Lower leg skin (tissue), 4 donors: ENCODE measurements at regions not wholly inside any gene's neighbourhood (a gene's known extent, or its start where the extent isn't known, plus 50 kb on each side); places are given as distances from the start of the nearest gene placed in this dataset.
"Not testable (repeated sequence)": the region's sequence is repeated elsewhere in the genome, so short reads cannot be mapped to it uniquely, and the experiment has no call there.

Experiments
- DNase-seq, 2 donors: peaks; one replicate each; pipeline ENCODE4 v3.0.0-alpha.2; 2019; ENCODE audit warnings: low spot score in 2 of 2
- H3K4me3 ChIP-seq: fragments of 200-600 bp; sonication (generic); 2 replicates; pipeline ENCODE4 v1.5.1; 2017; ENCODE audit warnings: mild to moderate bottlenecking, low read depth; ENCODE audit not compliant: poor library complexity, severe bottlenecking
- CTCF ChIP-seq, 3 donors: fragments of 450-650 bp; IDR thresholded peaks; one replicate each; pipeline ENCODE4 v1.5.1; 2016; ENCODE audit warnings: antibody characterized with exemption in 3 of 3, mild to moderate bottlenecking in 3 of 3, moderate library complexity in 2 of 3
- POLR2A ChIP-seq, 2 donors: fragments of 450-650 bp; IDR thresholded peaks; one replicate each; pipeline ENCODE4 v1.6.1; 2016 to 2017; ENCODE audit warnings: antibody characterized with exemption in 2 of 2, mild to moderate bottlenecking in 1 of 2, moderate library complexity in 1 of 2
- WGBS, 2 donors: methylation state at CpG; one replicate each; pipeline ENCODE4 v1.1.5; 2018; 5-methylcytosine and 5-hydroxymethylcytosine counted together
- intact Hi-C: fragments of 100-400 bp; cut with DNase I; formaldehyde crosslinking; loops from one replicate; pipeline ENCODE4 v1.15.0; 2023; ENCODE audit warnings: low total_unique reads

DNA sequence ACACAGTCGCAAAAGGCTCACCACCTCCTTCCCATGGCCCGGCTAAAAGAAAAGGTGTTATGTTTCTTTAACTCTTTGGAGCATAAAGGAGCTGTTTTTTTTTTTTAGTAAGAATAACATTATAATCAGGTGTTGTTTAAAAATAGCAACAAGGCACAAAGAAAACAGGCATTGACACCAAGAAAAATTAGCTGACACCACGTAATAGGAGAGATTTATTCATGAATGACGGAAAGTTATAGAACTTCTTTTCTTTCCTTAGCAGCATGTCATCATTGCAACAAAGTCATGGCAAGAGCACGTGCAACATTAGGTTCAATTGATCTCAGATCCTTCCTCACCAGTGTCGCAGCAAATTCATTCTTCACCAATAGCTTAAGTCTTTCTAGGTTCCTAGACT, 302.9 kb upstream of the ZFP42 start:
- H3K4me3 ChIP-seq, result no peak overlapping the region
- WGBS, 2 donors, result 76 to 81% methylated on average over 6 of the region's 6 CpGs
- TF ChIP-seq POLR2A (IDR thresholded peaks at IDR 0.05) (no peak), CTCF (IDR thresholded peaks at IDR 0.05) (no peak)
- no peak for DNase-seq
- intact Hi-C loops, result no loop called here

DNA sequence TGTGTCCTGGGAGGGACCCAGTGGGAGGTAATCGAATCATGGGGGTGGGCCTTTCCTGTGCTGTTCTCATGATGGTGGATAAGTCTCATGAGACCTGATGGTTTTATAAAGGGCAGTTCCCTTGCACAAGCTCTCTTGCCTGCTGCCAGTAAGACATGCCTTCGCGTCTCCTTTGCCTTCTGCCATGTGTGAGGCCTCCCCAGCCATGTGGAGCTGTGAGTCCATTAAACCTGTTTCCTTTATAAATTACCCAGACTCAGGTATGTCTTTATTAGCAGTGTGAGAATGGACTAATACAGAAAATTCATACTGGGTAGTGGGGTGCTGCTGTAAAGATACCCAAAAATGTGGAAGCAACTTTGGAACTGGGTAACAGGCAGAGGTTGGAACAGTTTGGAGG, 300.0 kb upstream of the ZFP42 start:
- DNase-seq, intact Hi-C loops, H3K4me3 ChIP-seq: not testable (repeated sequence)
- 82 to 85% methylated on average over 3 of the region's 3 CpGs for WGBS, 2 donors

DNA sequence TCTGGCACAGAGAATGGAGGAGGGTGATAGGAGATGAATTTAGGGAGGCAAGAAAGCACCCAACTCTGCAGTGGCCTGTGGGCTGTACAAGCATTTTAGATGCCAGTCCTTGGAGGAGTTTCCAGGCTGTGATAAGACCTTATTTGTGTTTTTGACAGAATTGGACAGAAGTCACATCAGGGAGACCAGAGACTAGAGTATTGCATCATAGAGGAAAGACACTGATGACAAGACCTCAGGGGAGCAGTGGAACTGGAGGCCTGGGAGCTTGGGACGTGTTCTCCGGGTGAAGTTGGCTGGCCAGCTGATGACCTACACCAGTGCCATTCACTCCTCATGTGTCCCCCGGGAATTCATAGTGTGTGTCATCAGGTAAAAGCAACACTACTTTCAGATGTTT, 284.0 kb upstream of the ZFP42 start:
- intact Hi-C loops, result no loop called here
- no peak overlapping the region for H3K4me3 ChIP-seq
- no peak for DNase-seq
- TF ChIP-seq POLR2A (IDR thresholded peaks at IDR 0.05), result no peak
- TF ChIP-seq CTCF (IDR thresholded peaks at IDR 0.05), result no peak
- 75 to 78% methylated on average over 3 of the region's 3 CpGs for whole genome bisulfite sequencing, 2 donors

GRCh38 chr4:187714957-187715356, 280.6 kb upstream of the ZFP42 start:
- TF ChIP-seq POLR2A (IDR thresholded peaks at IDR 0.05) (no peak), CTCF (IDR thresholded peaks at IDR 0.05) (no peak)
- DNase-seq, result no peak
- 85 to 88% methylated on average over 5 of the region's 5 CpGs for WGBS, 2 donors
- H3K4me3 ChIP-seq, result no peak overlapping the region
- intact Hi-C loops, result no loop called here

DNA sequence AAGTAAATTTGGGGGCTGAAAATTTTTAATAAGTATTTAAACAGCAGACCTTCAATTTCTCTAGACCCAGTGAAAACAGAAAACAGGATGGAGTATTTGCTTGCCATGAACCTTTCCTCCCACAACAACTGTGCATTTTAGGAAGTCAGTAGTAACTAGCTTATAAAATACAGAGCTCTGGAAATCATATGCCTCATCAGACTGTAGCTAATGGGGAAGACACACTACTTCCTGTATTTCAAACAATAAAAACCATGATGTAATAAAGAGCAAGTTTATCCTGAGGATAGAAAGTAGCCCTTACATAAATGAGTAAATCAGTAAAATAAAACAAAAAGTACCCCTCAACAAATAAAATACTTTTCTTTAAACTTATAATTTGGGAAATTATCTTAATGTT, 280.1 kb upstream of the ZFP42 start:
- TF ChIP-seq CTCF (IDR thresholded peaks at IDR 0.05), result no peak
- no peak for TF ChIP-seq POLR2A (IDR thresholded peaks at IDR 0.05)
- no peak for DNase-seq
- intact Hi-C loops, result no loop called here
- H3K4me3 ChIP-seq, result no peak overlapping the region

GRCh38 chr4:187724456-187724855, 271.1 kb upstream of the ZFP42 start:
- H3K4me3 ChIP-seq, result no peak overlapping the region
- no peak for DNase-seq
- 56 to 58% methylated on average over 5 of the region's 5 CpGs for WGBS, 2 donors
- TF ChIP-seq CTCF (IDR thresholded peaks at IDR 0.05) (no peak), POLR2A (IDR thresholded peaks at IDR 0.05) (no peak)
- intact Hi-C loops, result no loop called here
